ENCODE measurements at regions not wholly inside any gene's neighbourhood (a gene's known extent, or its start where the extent isn't known, plus 50 kb on each side); places are given as distances from the start of the nearest gene placed in this dataset.

- Histone ChIP-seq H3K4me3 (replicated peaks in 1 of 3; ENCODE audit: low read depth in 2 of 3, low read length in 3 of 3) (no peak overlapping the region), H3K4me1 (ENCODE audit: control insufficient read depth in 1 of 2, insufficient read depth in 2 of 2, low read length in 2 of 2) (no peaks in the 10 kb centered on the region), H2AFZ (ENCODE audit: insufficient read depth, low read depth, low read length, poor library complexity, severe bottlenecking) (no peak overlapping the region), H3K4me2 (replicated peaks; ENCODE audit: extremely low read depth, low read length, poor library complexity, severe bottlenecking) (no peak overlapping the region), H4K20me1 (ENCODE audit: insufficient read depth, low read length) (no peaks in the 10 kb centered on the region), H3K9me3 (replicated peaks in 1 of 2; ENCODE audit: control insufficient read depth in 1 of 2, insufficient read depth in 1 of 2, low read length in 2 of 2) (no peaks in the 10 kb centered on the region), H3K27me3 (ENCODE audit: control insufficient read depth in 2 of 2, insufficient read depth in 2 of 2, low read length in 2 of 2) (no peaks in the 10 kb centered on the region), H3K27ac (ENCODE audit: low read depth in 1 of 2, low read length in 2 of 2) (no peak overlapping the region), H3K9ac (ENCODE audit: insufficient read depth, low read length, poor library complexity, severe bottlenecking) (no peak overlapping the region), H3K79me2 (ENCODE audit: insufficient read depth, low read length) (no peaks in the 10 kb centered on the region), H3K36me3 (replicated peaks in 1 of 2; ENCODE audit: control insufficient read depth in 1 of 2, insufficient read depth in 2 of 2, low read length in 2 of 2) (no peaks in the 10 kb centered on the region)
- WGBS (ENCODE audit: insufficient coverage), result no CpG with 5 or more reads among the region's 2 CpGs
- Mint-ChIP-seq H3K4me1 (peaks cover 4% of the 10 kb centered on the region), H3K36me3 (no peaks in the 10 kb centered on the region), H3K27ac (no peak overlapping the region), H3K4me3 (no peak overlapping the region), H3K27me3 (ENCODE audit: low read depth in 3 of 3) (no peaks in the 10 kb centered on the region), H3K9me3 (peaks cover 0 to 4% (median under 1%) of the 10 kb centered on the region in 7 donors)
- TF ChIP-seq CTCF (IDR thresholded peaks at IDR 0.05), result no peak
- DNase-seq, result no peak
- intact Hi-C loops (cut with micrococcal nuclease), result no loop called here
These were observed 860.4 kb downstream of the EPHA7 start for GRCh38 chr6:92559003-92559402.

DNA sequence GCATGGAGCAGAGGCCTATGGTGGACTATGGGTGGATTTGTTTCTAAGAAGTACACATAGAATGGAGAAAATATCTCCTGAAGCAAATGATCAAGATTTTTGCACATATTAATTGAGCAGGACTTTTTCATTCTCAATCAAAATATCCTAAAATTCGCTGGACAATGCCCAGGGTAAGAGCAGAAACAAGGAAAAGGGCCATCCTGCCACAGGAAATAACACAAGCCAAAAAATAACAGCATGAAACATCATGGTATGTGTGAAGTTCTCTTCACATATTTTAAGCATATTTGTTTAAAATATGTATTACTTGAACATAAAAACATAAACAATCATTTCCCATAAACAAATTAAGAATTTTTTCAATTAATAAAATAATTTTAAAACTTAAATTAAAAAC is 868.9 kb downstream of the EPHA7 start:
- H3K36me3 ChIP-seq (replicated peaks in 1 of 2; ENCODE audit: control insufficient read depth in 1 of 2, insufficient read depth in 2 of 2, low read length in 2 of 2), result no peaks in the 10 kb centered on the region
- H4K20me1 ChIP-seq (ENCODE audit: insufficient read depth, low read length), result no peaks in the 10 kb centered on the region
- Mint-ChIP-seq H3K9me3 (peaks cover 0 to 4% (median 2%) of the 10 kb centered on the region in 7 donors), H3K27me3 (ENCODE audit: low read depth in 3 of 3) (peaks cover 0 to 1% (median 0%) of the 10 kb centered on the region in 3 donors), H3K4me1 (no peaks in the 10 kb centered on the region), H3K27ac (no peak overlapping the region), H3K36me3 (no peaks in the 10 kb centered on the region), H3K4me3 (no peak overlapping the region)
- H3K27ac ChIP-seq (ENCODE audit: low read depth in 1 of 2, low read length in 2 of 2), result no peak overlapping the region
- H3K9ac ChIP-seq (ENCODE audit: insufficient read depth, low read length, poor library complexity, severe bottlenecking), result no peak overlapping the region
- intact Hi-C loops (cut with micrococcal nuclease), result no loop called here
- H2AFZ ChIP-seq (ENCODE audit: insufficient read depth, low read depth, low read length, poor library complexity, severe bottlenecking), result no peak overlapping the region
- no peak overlapping the region for H3K4me3 ChIP-seq (replicated peaks in 1 of 3; ENCODE audit: low read depth in 2 of 3, low read length in 3 of 3)
- H3K27me3 ChIP-seq (ENCODE audit: control insufficient read depth in 2 of 2, insufficient read depth in 2 of 2, low read length in 2 of 2), result no peaks in the 10 kb centered on the region
- DNase-seq, result no peak
- H3K79me2 ChIP-seq (ENCODE audit: insufficient read depth, low read length), result no peaks in the 10 kb centered on the region
- H3K4me2 ChIP-seq (replicated peaks; ENCODE audit: extremely low read depth, low read length, poor library complexity, severe bottlenecking), result no peak overlapping the region
- no peak for TF ChIP-seq CTCF (IDR thresholded peaks at IDR 0.05)
- H3K9me3 ChIP-seq (replicated peaks in 1 of 2; ENCODE audit: control insufficient read depth in 1 of 2, insufficient read depth in 1 of 2, low read length in 2 of 2), result peaks cover 0 to 7% of the 10 kb centered on the region in 2 donors
- H3K4me1 ChIP-seq (ENCODE audit: control insufficient read depth in 1 of 2, insufficient read depth in 2 of 2, low read length in 2 of 2), result no peaks in the 10 kb centered on the region
- WGBS (ENCODE audit: insufficient coverage), result no CpG with 5 or more reads among the region's 1 CpG
